ENCODE measurements at regions not wholly inside any gene's neighbourhood (a gene's known extent, or its start where the extent isn't known, plus 50 kb on each side); places are given as distances from the start of the nearest gene placed in this dataset.
"Not testable (repeated sequence)": the region's sequence is repeated elsewhere in the genome, so short reads cannot be mapped to it uniquely, and the experiment has no call there.

GRCh38 chr6:170148709-170149470, 142.0 kb downstream of the DLL1 start:
- Histone ChIP-seq H3K36me3 (ENCODE audit: control insufficient read depth in 2 of 2, insufficient read depth in 2 of 2, low read length in 2 of 2) (no peaks in the 10 kb centered on the region), H3K27ac (ENCODE audit: low read length) (no peak overlapping the region), H3K9me3 (ENCODE audit: control insufficient read depth in 2 of 2, low read length in 2 of 2) (peaks cover 0 to 5% of the 10 kb centered on the region in 2 donors), H3K9ac (ENCODE audit: low read length in 2 of 2) (no peak overlapping the region), H3K27me3 (ENCODE audit: control insufficient read depth in 1 of 2, insufficient read depth in 2 of 2, low read length in 2 of 2) (peaks cover 3% of the 10 kb centered on the region in 2 donors), H3K4me1 (ENCODE audit: control insufficient read depth, insufficient read depth, low read length) (peaks cover 16% of the 10 kb centered on the region), H3K4me3 (ENCODE audit: low read length in 2 of 2) (no peak overlapping the region)

- Histone ChIP-seq H3K4me1 (ENCODE audit: control insufficient read depth, insufficient read depth, low read length) (peaks cover 14% of the 10 kb centered on the region), H3K9me3 (ENCODE audit: control insufficient read depth in 2 of 2, low read length in 2 of 2) (peaks cover 0 to 8% of the 10 kb centered on the region in 2 donors), H3K36me3 (ENCODE audit: control insufficient read depth in 2 of 2, insufficient read depth in 2 of 2, low read length in 2 of 2) (no peaks in the 10 kb centered on the region), H3K27ac (ENCODE audit: low read length) (no peak overlapping the region), H3K27me3 (ENCODE audit: control insufficient read depth in 1 of 2, insufficient read depth in 2 of 2, low read length in 2 of 2) (peaks cover 3% of the 10 kb centered on the region in 2 donors), H3K4me3 (ENCODE audit: low read length in 2 of 2) (no peak overlapping the region), H3K9ac (ENCODE audit: low read length in 2 of 2) (no peak overlapping the region)
These were observed 142.8 kb downstream of the DLL1 start for GRCh38 chr6:170147832-170148708.

GRCh38 chr6:170147056-170147787, 143.7 kb downstream of the DLL1 start:
- H3K9me3 ChIP-seq (ENCODE audit: control insufficient read depth in 2 of 2, low read length in 2 of 2) = peaks cover 0 to 8% of the 10 kb centered on the region in 2 donors
- H3K4me1 ChIP-seq (ENCODE audit: control insufficient read depth, insufficient read depth, low read length) = peaks cover 8% of the 10 kb centered on the region
- peaks cover 3% of the 10 kb centered on the region in 2 donors for H3K27me3 ChIP-seq (ENCODE audit: control insufficient read depth in 1 of 2, insufficient read depth in 2 of 2, low read length in 2 of 2)
- H3K9ac ChIP-seq (ENCODE audit: low read length in 2 of 2) = no peak overlapping the region
- H3K27ac ChIP-seq (ENCODE audit: low read length) = no peak overlapping the region
- no peak overlapping the region for H3K4me3 ChIP-seq (ENCODE audit: low read length in 2 of 2)
- no peaks in the 10 kb centered on the region for H3K36me3 ChIP-seq (ENCODE audit: control insufficient read depth in 2 of 2, insufficient read depth in 2 of 2, low read length in 2 of 2)

GRCh38 chr6:170146640-170147039, 144.2 kb downstream of the DLL1 start:
- H3K4me3 ChIP-seq (ENCODE audit: low read length in 2 of 2) = no peak overlapping the region
- peaks cover 8% of the 10 kb centered on the region for H3K4me1 ChIP-seq (ENCODE audit: control insufficient read depth, insufficient read depth, low read length)
- no peak overlapping the region for H3K27ac ChIP-seq (ENCODE audit: low read length)
- no peaks in the 10 kb centered on the region for H3K36me3 ChIP-seq (ENCODE audit: control insufficient read depth in 2 of 2, insufficient read depth in 2 of 2, low read length in 2 of 2)
- no peak overlapping the region for H3K9ac ChIP-seq (ENCODE audit: low read length in 2 of 2)
- H3K9me3 ChIP-seq (ENCODE audit: control insufficient read depth in 2 of 2, low read length in 2 of 2) = peaks cover 0 to 8% of the 10 kb centered on the region in 2 donors
- H3K27me3 ChIP-seq (ENCODE audit: control insufficient read depth in 1 of 2, insufficient read depth in 2 of 2, low read length in 2 of 2) = peaks cover 3% of the 10 kb centered on the region in 2 donors

- H3K27me3 ChIP-seq (ENCODE audit: control insufficient read depth in 1 of 2, insufficient read depth in 2 of 2, low read length in 2 of 2); H3K27ac ChIP-seq (ENCODE audit: low read length); H3K9me3 ChIP-seq (ENCODE audit: control insufficient read depth in 2 of 2, low read length in 2 of 2); H3K4me1 ChIP-seq (ENCODE audit: control insufficient read depth, insufficient read depth, low read length); H3K9ac ChIP-seq (ENCODE audit: low read length in 2 of 2); H3K36me3 ChIP-seq (ENCODE audit: control insufficient read depth in 2 of 2, insufficient read depth in 2 of 2, low read length in 2 of 2); H3K4me3 ChIP-seq (ENCODE audit: low read length in 2 of 2): not testable (repeated sequence)
These were observed 144.7 kb downstream of the DLL1 start for GRCh38 chr6:170146131-170146530.

- H3K9me3 ChIP-seq (ENCODE audit: control insufficient read depth in 2 of 2, low read length in 2 of 2); H3K9ac ChIP-seq (ENCODE audit: low read length in 2 of 2); H3K27ac ChIP-seq (ENCODE audit: low read length); H3K4me1 ChIP-seq (ENCODE audit: control insufficient read depth, insufficient read depth, low read length); H3K4me3 ChIP-seq (ENCODE audit: low read length in 2 of 2); H3K27me3 ChIP-seq (ENCODE audit: control insufficient read depth in 1 of 2, insufficient read depth in 2 of 2, low read length in 2 of 2); H3K36me3 ChIP-seq (ENCODE audit: control insufficient read depth in 2 of 2, insufficient read depth in 2 of 2, low read length in 2 of 2): not testable (repeated sequence)
These were observed 145.2 kb downstream of the DLL1 start for GRCh38 chr6:170145716-170146115.

- Histone ChIP-seq H3K9ac (ENCODE audit: low read length in 2 of 2) (no peak overlapping the region), H3K4me1 (ENCODE audit: control insufficient read depth, insufficient read depth, low read length) (peaks cover 8% of the 10 kb centered on the region), H3K27ac (ENCODE audit: low read length) (no peak overlapping the region), H3K27me3 (ENCODE audit: control insufficient read depth in 1 of 2, insufficient read depth in 2 of 2, low read length in 2 of 2) (peaks cover 0 to 3% of the 10 kb centered on the region in 2 donors), H3K36me3 (ENCODE audit: control insufficient read depth in 2 of 2, insufficient read depth in 2 of 2, low read length in 2 of 2) (no peaks in the 10 kb centered on the region), H3K9me3 (ENCODE audit: control insufficient read depth in 2 of 2, low read length in 2 of 2) (peaks cover 0 to 8% of the 10 kb centered on the region in 2 donors), H3K4me3 (ENCODE audit: low read length in 2 of 2) (no peak overlapping the region)
These were observed 145.6 kb downstream of the DLL1 start for GRCh38 chr6:170145272-170145592.

- H3K36me3 ChIP-seq (ENCODE audit: control insufficient read depth in 2 of 2, insufficient read depth in 2 of 2, low read length in 2 of 2) = no peaks in the 10 kb centered on the region
- H3K27me3 ChIP-seq (ENCODE audit: control insufficient read depth in 1 of 2, insufficient read depth in 2 of 2, low read length in 2 of 2) = peaks cover 0 to 3% of the 10 kb centered on the region in 2 donors
- no peak overlapping the region for H3K9ac ChIP-seq (ENCODE audit: low read length in 2 of 2)
- peaks cover 8% of the 10 kb centered on the region for H3K4me1 ChIP-seq (ENCODE audit: control insufficient read depth, insufficient read depth, low read length)
- peaks cover 0 to 8% of the 10 kb centered on the region in 2 donors for H3K9me3 ChIP-seq (ENCODE audit: control insufficient read depth in 2 of 2, low read length in 2 of 2)
- no peak overlapping the region for H3K27ac ChIP-seq (ENCODE audit: low read length)
- H3K4me3 ChIP-seq (ENCODE audit: low read length in 2 of 2) = no peak overlapping the region
These were observed 146.2 kb downstream of the DLL1 start for GRCh38 chr6:170144571-170145271.

GRCh38 chr6:170143401-170144150, 147.3 kb downstream of the DLL1 start:
- Histone ChIP-seq H3K4me1 (ENCODE audit: control insufficient read depth, insufficient read depth, low read length) (peaks cover 8% of the 10 kb centered on the region), H3K27me3 (ENCODE audit: control insufficient read depth in 1 of 2, insufficient read depth in 2 of 2, low read length in 2 of 2) (no peaks in the 10 kb centered on the region), H3K9me3 (ENCODE audit: control insufficient read depth in 2 of 2, low read length in 2 of 2) (peaks cover 0 to 8% of the 10 kb centered on the region in 2 donors), H3K4me3 (ENCODE audit: low read length in 2 of 2) (no peak overlapping the region), H3K9ac (ENCODE audit: low read length in 2 of 2) (no peak overlapping the region), H3K36me3 (ENCODE audit: control insufficient read depth in 2 of 2, insufficient read depth in 2 of 2, low read length in 2 of 2) (no peaks in the 10 kb centered on the region), H3K27ac (ENCODE audit: low read length) (no peak overlapping the region)

GRCh38 chr6:170142559-170142958, 148.3 kb downstream of the DLL1 start:
- Histone ChIP-seq H3K27ac (ENCODE audit: low read length) (no peak overlapping the region), H3K36me3 (ENCODE audit: control insufficient read depth in 2 of 2, insufficient read depth in 2 of 2, low read length in 2 of 2) (no peaks in the 10 kb centered on the region), H3K9ac (ENCODE audit: low read length in 2 of 2) (no peak overlapping the region), H3K4me1 (ENCODE audit: control insufficient read depth, insufficient read depth, low read length) (peaks cover 8% of the 10 kb centered on the region), H3K27me3 (ENCODE audit: control insufficient read depth in 1 of 2, insufficient read depth in 2 of 2, low read length in 2 of 2) (no peaks in the 10 kb centered on the region), H3K9me3 (ENCODE audit: control insufficient read depth in 2 of 2, low read length in 2 of 2) (peaks cover 0 to 8% of the 10 kb centered on the region in 2 donors), H3K4me3 (ENCODE audit: low read length in 2 of 2) (no peak overlapping the region)
